Activated CD8-positive, alpha-beta T cell treated with anti-CD3 and anti-CD28 coated beads for 36 hours (primary cell): ENCODE measurements at regions not wholly inside any gene's neighbourhood (a gene's known extent, or its start where the extent isn't known, plus 50 kb on each side); places are given as distances from the start of the nearest gene placed in this dataset.

ENCODE experiments used
- ATAC-seq: fragments of 200-7000 bp; cut with Tn5 transposase; one replicate; pipeline ENCODE4 v1.10.0; 2021; ENCODE audit warnings: mild to moderate bottlenecking, moderate library complexity
- CTCF ChIA-PET: fragments of 350-600 bp; sonication (Branson Sonifier 250); formaldehyde crosslinking; loops from one replicate; lab custom pipeline; 2021; ENCODE audit warnings: antibody characterized with exemption; lab: Charles Lee
- POLR2A ChIA-PET: fragments of 350-600 bp; sonication (Branson Sonifier 250); formaldehyde crosslinking; loops from one replicate; lab custom pipeline; 2021; ENCODE audit warnings: antibody characterized with exemption; lab: Charles Lee
- DNase-seq: peaks from one replicate; pipeline ENCODE4 v3.0.0-alpha.2; 2020
- H3K27ac Mint-ChIP-seq: one replicate; pipeline ENCODE4 v1.8.0; 2021; ENCODE audit warnings: mild to moderate bottlenecking, mixed read lengths
- H3K27me3 Mint-ChIP-seq: one replicate; pipeline ENCODE4 v1.8.0; 2021; ENCODE audit warnings: mixed read lengths
- H3K36me3 Mint-ChIP-seq: one replicate; pipeline ENCODE4 v1.8.0; 2021; ENCODE audit warnings: low read depth, mixed read lengths
- H3K4me1 Mint-ChIP-seq: one replicate; pipeline ENCODE4 v1.8.0; 2021; ENCODE audit warnings: low read depth, mixed read lengths
- H3K4me3 Mint-ChIP-seq: one replicate; pipeline ENCODE4 v1.8.0; 2021; ENCODE audit warnings: mild to moderate bottlenecking, moderate library complexity, mixed read lengths
- H3K9me3 Mint-ChIP-seq: one replicate; pipeline ENCODE4 v1.8.0; 2021; ENCODE audit warnings: mixed read lengths
- intact Hi-C: fragments of 100-400 bp; cut with micrococcal nuclease; formaldehyde crosslinking; loops from one replicate; pipeline ENCODE4 v1.10.0; 2022
- TF ChIP-seq, protein P1 (sequence below): fragments of 200-600 bp; IDR thresholded peaks from one replicate; pipeline ENCODE4 v1.8.0; 2022; ENCODE audit warnings: antibody characterized with exemption, mild to moderate bottlenecking

DNA sequence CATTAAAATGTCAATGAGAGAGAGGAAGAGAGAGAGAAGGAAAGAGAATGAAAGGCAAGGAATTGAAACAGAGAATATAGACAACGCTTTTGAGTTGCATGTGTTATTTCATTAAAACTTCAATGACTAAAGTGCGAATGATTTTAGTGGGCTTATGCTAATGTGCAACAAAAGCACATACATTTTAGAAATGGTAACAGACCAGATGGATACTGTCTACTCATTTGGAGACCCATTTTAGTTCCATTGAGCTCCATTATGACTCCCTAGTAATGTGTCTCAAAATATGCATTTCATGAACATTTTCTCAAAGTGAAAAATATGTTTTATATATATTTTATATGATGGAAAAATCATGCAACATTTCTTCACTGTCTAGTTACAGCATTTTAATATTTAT is 622.2 kb upstream of the GCFC2 start:
- ATAC-seq = no peak
- ChIA-PET POLR2A (no interaction called here), CTCF (no interaction called here)
- TF ChIP-seq, protein P1, sequence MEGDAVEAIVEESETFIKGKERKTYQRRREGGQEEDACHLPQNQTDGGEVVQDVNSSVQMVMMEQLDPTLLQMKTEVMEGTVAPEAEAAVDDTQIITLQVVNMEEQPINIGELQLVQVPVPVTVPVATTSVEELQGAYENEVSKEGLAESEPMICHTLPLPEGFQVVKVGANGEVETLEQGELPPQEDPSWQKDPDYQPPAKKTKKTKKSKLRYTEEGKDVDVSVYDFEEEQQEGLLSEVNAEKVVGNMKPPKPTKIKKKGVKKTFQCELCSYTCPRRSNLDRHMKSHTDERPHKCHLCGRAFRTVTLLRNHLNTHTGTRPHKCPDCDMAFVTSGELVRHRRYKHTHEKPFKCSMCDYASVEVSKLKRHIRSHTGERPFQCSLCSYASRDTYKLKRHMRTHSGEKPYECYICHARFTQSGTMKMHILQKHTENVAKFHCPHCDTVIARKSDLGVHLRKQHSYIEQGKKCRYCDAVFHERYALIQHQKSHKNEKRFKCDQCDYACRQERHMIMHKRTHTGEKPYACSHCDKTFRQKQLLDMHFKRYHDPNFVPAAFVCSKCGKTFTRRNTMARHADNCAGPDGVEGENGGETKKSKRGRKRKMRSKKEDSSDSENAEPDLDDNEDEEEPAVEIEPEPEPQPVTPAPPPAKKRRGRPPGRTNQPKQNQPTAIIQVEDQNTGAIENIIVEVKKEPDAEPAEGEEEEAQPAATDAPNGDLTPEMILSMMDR = no peak
- Mint-ChIP-seq H3K4me3 (no peak overlapping the region), H3K36me3 (no peaks in the 10 kb centered on the region), H3K27ac (no peak overlapping the region), H3K27me3 (no peaks in the 10 kb centered on the region), H3K9me3 (peaks cover 5% of the 10 kb centered on the region), H3K4me1 (no peaks in the 10 kb centered on the region)
- no peak for DNase-seq
- intact Hi-C loops = no loop called here

- ChIA-PET CTCF (no interaction called here), POLR2A (no interaction called here)
- TF ChIP-seq, protein P1 = no peak
- Mint-ChIP-seq H3K9me3 (peaks cover 5% of the 10 kb centered on the region), H3K27ac (no peak overlapping the region), H3K36me3 (no peaks in the 10 kb centered on the region), H3K4me3 (no peak overlapping the region), H3K27me3 (no peaks in the 10 kb centered on the region), H3K4me1 (no peaks in the 10 kb centered on the region)
- no peak for ATAC-seq
- no peak for DNase-seq
- intact Hi-C loops = no loop called here
Observed at GRCh38 chr2:76330865-76331264, 620.1 kb upstream of the GCFC2 start.

DNA sequence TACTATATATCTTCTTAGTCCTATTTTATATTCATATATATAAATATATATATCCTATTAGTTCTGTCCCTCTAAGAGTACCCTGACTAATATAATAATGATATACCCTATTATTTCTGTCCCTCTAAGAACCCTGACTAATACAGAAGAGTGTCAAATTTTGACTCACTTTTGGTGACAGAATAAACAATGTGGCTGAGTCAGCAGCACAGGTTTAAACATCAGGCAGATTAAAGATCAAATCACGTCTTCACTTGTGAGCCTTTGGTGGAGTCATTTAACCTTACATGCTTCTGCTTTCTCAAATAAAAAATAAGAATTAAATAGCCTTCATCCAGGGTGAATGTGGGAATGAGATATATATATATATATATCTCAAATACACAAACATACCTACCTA is 615.9 kb upstream of the GCFC2 start:
- H3K4me3 Mint-ChIP-seq = no peak overlapping the region
- H3K9me3 Mint-ChIP-seq = peaks cover 7% of the 10 kb centered on the region
- TF ChIP-seq, protein P1 = no peak
- H3K36me3 Mint-ChIP-seq = no peaks in the 10 kb centered on the region
- H3K27me3 Mint-ChIP-seq = no peaks in the 10 kb centered on the region
- no peak for ATAC-seq
- H3K4me1 Mint-ChIP-seq = no peaks in the 10 kb centered on the region
- CTCF ChIA-PET = no interaction called here
- no peak for DNase-seq
- POLR2A ChIA-PET = no interaction called here
- intact Hi-C loops = no loop called here
- H3K27ac Mint-ChIP-seq = no peak overlapping the region

- H3K27me3 Mint-ChIP-seq = no peaks in the 10 kb centered on the region
- H3K4me1 Mint-ChIP-seq = no peaks in the 10 kb centered on the region
- ATAC-seq (no peak), DNase-seq (no peak)
- TF ChIP-seq, protein P1 = no peak
- H3K9me3 Mint-ChIP-seq = peaks cover 5% of the 10 kb centered on the region
- no peak overlapping the region for H3K4me3 Mint-ChIP-seq
- intact Hi-C loops = no loop called here
- CTCF ChIA-PET = no interaction called here
- H3K27ac Mint-ChIP-seq = no peak overlapping the region
- H3K36me3 Mint-ChIP-seq = no peaks in the 10 kb centered on the region
- POLR2A ChIA-PET = no interaction called here
Observed at GRCh38 chr2:76323381-76323780, 612.7 kb upstream of the GCFC2 start.

GRCh38 chr2:76320716-76321115 is 610.0 kb upstream of the GCFC2 start:
- intact Hi-C loops = no loop called here
- no peak for ATAC-seq
- Mint-ChIP-seq H3K9me3 (peaks cover 5% of the 10 kb centered on the region), H3K27me3 (no peaks in the 10 kb centered on the region), H3K4me1 (no peaks in the 10 kb centered on the region), H3K36me3 (no peaks in the 10 kb centered on the region), H3K4me3 (no peak overlapping the region), H3K27ac (no peak overlapping the region)
- DNase-seq = no peak
- ChIA-PET POLR2A (no interaction called here), CTCF (no interaction called here)
- TF ChIP-seq, protein P1 = no peak
